Mucosa of descending colon (tissue), 3 donors: ENCODE measurements at regions not wholly inside any gene's neighbourhood (a gene's known extent, or its start where the extent isn't known, plus 50 kb on each side); places are given as distances from the start of the nearest gene placed in this dataset.

Source experiments
- ATAC-seq: fragments of 200-7000 bp; cut with Tn5 transposase; one replicate; pipeline ENCODE4 v1.9.1; 2020; ENCODE audit warnings: mild to moderate bottlenecking, moderate library complexity
- DNase-seq, 3 donors: peaks; one replicate each; pipeline ENCODE4 v3.0.0-alpha.2; 2020
- H3K36me3 ChIP-seq: fragments of 200-600 bp; one replicate; pipeline ENCODE4 v1.8.0; 2021; ENCODE audit warnings: low read depth, mild to moderate bottlenecking
- H3K4me1 ChIP-seq: fragments of 200-600 bp; one replicate; pipeline ENCODE4 v1.8.0; 2021; ENCODE audit warnings: low read depth, mild to moderate bottlenecking
- H3K4me3 ChIP-seq: fragments of 200-600 bp; one replicate; pipeline ENCODE4 v1.8.0; 2021; ENCODE audit warnings: mild to moderate bottlenecking
- H3K9me3 ChIP-seq: fragments of 200-600 bp; one replicate; pipeline ENCODE4 v1.8.0; 2021; ENCODE audit warnings: mild to moderate bottlenecking
- CTCF ChIP-seq: fragments of 200-600 bp; IDR thresholded peaks from one replicate; pipeline ENCODE4 v1.8.0; 2022; ENCODE audit warnings: antibody characterized with exemption, mild to moderate bottlenecking
- intact Hi-C, 2 donors: fragments of 100-400 bp; cut with DNase I in 1 of 2; cut with micrococcal nuclease in 1 of 2; formaldehyde crosslinking; loops; one replicate each; pipeline versions ENCODE4 v1.11.0 to v1.11.1; 2022; cut with DNase I, micrococcal nuclease
- donor health status: DM: no; HTN: no; CAD: no; lungs with moderate emphysema.
- donor health status: DM: no; HTN: no; CAD: no.
- donor health status: DM: no; HTN: yes; CAD: no.

GRCh38 chr18:25647404-25647803 lies 295.4 kb upstream of the ZNF521 start:
- no peak for TF ChIP-seq CTCF
- no peaks in the 10 kb centered on the region for H3K4me1 ChIP-seq
- H3K9me3 ChIP-seq = no peaks in the 10 kb centered on the region
- DNase-seq = no peak
- H3K36me3 ChIP-seq = no peaks in the 10 kb centered on the region
- intact Hi-C loops = no loop called here
- no peak overlapping the region for H3K4me3 ChIP-seq
- no peak for ATAC-seq

GRCh38 chr18:25646971-25647370 lies 295.0 kb upstream of the ZNF521 start:
- no peak overlapping the region for H3K4me3 ChIP-seq
- no peaks in the 10 kb centered on the region for H3K36me3 ChIP-seq
- TF ChIP-seq CTCF = no peak
- H3K9me3 ChIP-seq = no peaks in the 10 kb centered on the region
- ATAC-seq = no peak
- intact Hi-C loops = no loop called here
- no peaks in the 10 kb centered on the region for H3K4me1 ChIP-seq
- DNase-seq = no peak

GRCh38 chr18:25639596-25639995 lies 287.6 kb upstream of the ZNF521 start:
- Histone ChIP-seq H3K36me3 (no peaks in the 10 kb centered on the region), H3K4me3 (no peak overlapping the region), H3K9me3 (no peaks in the 10 kb centered on the region), H3K4me1 (no peaks in the 10 kb centered on the region)
- intact Hi-C loops = no loop called here
- ATAC-seq = no peak
- no peak for TF ChIP-seq CTCF
- DNase-seq = no peak

GRCh38 chr18:25633563-25633962 lies 281.6 kb upstream of the ZNF521 start:
- H3K4me3 ChIP-seq = no peak overlapping the region
- no peaks in the 10 kb centered on the region for H3K36me3 ChIP-seq
- ATAC-seq (no peak), DNase-seq (no peak)
- no peaks in the 10 kb centered on the region for H3K4me1 ChIP-seq
- no peak for TF ChIP-seq CTCF
- intact Hi-C loops = no loop called here
- H3K9me3 ChIP-seq = no peaks in the 10 kb centered on the region

- intact Hi-C loops = no loop called here
- Histone ChIP-seq H3K36me3 (no peaks in the 10 kb centered on the region), H3K9me3 (peaks cover 3% of the 10 kb centered on the region), H3K4me3 (no peak overlapping the region), H3K4me1 (no peaks in the 10 kb centered on the region)
- no peak for ATAC-seq
- no peak for DNase-seq
- no peak for TF ChIP-seq CTCF
Observed at GRCh38 chr18:25630682-25631081, 278.7 kb upstream of the ZNF521 start.

GRCh38 chr18:25621682-25622081 lies 269.7 kb upstream of the ZNF521 start:
- DNase-seq (no peak), ATAC-seq (no peak)
- no peak for TF ChIP-seq CTCF
- H3K4me1 ChIP-seq = no peaks in the 10 kb centered on the region
- intact Hi-C loops = no loop called here
- H3K9me3 ChIP-seq = no peaks in the 10 kb centered on the region
- no peak overlapping the region for H3K4me3 ChIP-seq
- H3K36me3 ChIP-seq = no peaks in the 10 kb centered on the region
